Dendritic cell treated with granulocyte-macrophage colony-stimulating factor and Interleukin-4, amounts not matched to agents 40 ng/mL and 50 ng/mL, for 4 days (primary cell): ENCODE measurements at regions not wholly inside any gene's neighbourhood (a gene's known extent, or its start where the extent isn't known, plus 50 kb on each side); places are given as distances from the start of the nearest gene placed in this dataset.

Experiments
- H3K27ac Mint-ChIP-seq: one replicate; pipeline ENCODE4 v1.8.0; 2022; ENCODE audit warnings: mild to moderate bottlenecking, mixed read lengths
- H3K27me3 Mint-ChIP-seq: one replicate; pipeline ENCODE4 v1.8.0; 2022; ENCODE audit warnings: mild to moderate bottlenecking, mixed read lengths
- H3K36me3 Mint-ChIP-seq: one replicate; pipeline ENCODE4 v1.8.0; 2022; ENCODE audit warnings: low read depth, mixed read lengths
- H3K4me1 Mint-ChIP-seq: one replicate; pipeline ENCODE4 v1.8.0; 2022; ENCODE audit warnings: low read depth, mixed read lengths
- H3K4me3 Mint-ChIP-seq: one replicate; pipeline ENCODE4 v1.8.0; 2022; ENCODE audit warnings: mild to moderate bottlenecking, moderate library complexity, mixed read lengths
- H3K9me3 Mint-ChIP-seq: one replicate; pipeline ENCODE4 v1.8.0; 2022; ENCODE audit warnings: mixed read lengths
- intact Hi-C: fragments of 100-400 bp; cut with micrococcal nuclease; formaldehyde crosslinking; loops from one replicate; pipeline ENCODE4 v1.15.0; 2022

DNA sequence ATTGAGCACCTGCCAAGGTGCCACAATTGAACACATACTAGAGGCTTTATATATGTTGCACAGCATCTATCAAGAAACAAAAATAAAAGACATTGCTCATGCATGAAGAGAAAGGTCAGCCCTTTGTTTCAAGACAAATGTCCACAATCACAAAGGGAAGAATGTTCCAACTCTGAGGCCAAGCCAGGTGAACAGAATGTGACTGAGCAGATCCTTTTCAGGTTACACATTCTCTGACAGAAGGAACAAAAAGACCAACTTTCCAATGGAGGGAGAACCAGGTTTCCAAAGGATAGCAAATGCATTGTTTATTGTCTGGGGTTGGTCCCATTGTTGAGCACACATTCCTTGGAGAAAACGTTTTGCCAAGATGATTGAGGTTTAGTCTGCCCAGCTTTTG lies 50.2 kb upstream of the FAM174B start:
- H3K36me3 Mint-ChIP-seq, result no peaks in the 10 kb centered on the region
- H3K9me3 Mint-ChIP-seq, result no peaks in the 10 kb centered on the region
- H3K4me1 Mint-ChIP-seq, result peaks cover 12% of the 10 kb centered on the region
- peaks cover 7% of the 10 kb centered on the region for H3K27me3 Mint-ChIP-seq
- no peak overlapping the region for H3K27ac Mint-ChIP-seq
- intact Hi-C loops, result no loop called here
- H3K4me3 Mint-ChIP-seq, result no peak overlapping the region

DNA sequence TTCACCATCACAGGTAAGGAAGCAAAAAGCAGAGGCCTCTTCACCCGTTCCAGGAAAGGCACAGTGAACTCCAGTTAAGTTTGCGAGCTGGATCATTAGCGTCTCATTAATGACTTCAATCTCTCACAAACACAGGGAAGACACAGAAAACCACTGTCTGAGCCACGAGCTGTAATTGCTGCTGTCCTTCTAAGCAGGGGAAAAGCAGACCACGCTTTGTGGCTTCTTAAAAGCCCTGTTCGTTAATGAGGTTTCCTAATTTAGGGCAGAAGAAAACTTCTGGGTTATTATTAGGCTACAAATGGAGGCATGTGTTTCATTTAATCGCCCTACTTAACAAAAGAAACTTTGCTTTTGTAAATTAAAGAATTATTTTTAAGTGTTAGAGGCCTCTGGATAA lies 50.6 kb upstream of the FAM174B start:
- peaks cover 12% of the 10 kb centered on the region for H3K4me1 Mint-ChIP-seq
- H3K4me3 Mint-ChIP-seq, result no peak overlapping the region
- intact Hi-C loops, result no loop called here
- no peak overlapping the region for H3K27ac Mint-ChIP-seq
- H3K9me3 Mint-ChIP-seq, result no peaks in the 10 kb centered on the region
- H3K36me3 Mint-ChIP-seq, result no peaks in the 10 kb centered on the region
- peaks cover 7% of the 10 kb centered on the region for H3K27me3 Mint-ChIP-seq

DNA sequence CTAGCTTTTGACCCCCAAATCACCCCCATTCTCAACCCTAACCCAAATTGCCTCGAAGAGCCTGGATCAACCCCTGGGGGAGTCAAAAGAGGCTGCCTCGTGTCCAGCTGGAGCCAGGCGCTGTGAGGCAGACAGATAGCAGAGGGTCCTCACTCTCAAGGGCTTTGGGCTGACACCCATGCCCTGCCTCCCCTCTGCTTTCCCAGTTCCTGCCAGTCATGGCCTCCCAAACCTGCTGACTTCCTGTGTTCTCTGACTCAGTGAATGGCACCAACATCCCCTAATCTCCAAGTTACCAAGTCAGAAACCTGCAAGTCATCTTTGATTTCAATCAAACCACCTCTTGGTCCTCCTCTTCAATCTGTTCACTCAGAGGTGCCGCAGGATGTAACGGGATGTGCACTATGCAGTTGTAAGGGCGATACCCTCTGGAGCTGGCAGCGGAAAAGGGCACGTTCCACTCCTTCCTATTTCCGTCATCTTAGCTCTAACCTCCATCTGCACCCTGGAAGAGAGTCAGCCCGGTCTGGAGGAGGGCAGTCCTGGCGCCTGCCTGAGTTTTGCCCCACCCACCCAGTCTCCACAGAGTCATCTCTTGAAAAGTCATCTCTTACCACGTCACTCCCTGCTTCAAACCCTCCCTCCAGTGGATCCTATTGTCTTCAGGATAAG lies 52.4 kb upstream of the FAM174B start:
- H3K4me3 Mint-ChIP-seq, result no peak overlapping the region
- peaks cover 7% of the 10 kb centered on the region for H3K27me3 Mint-ChIP-seq
- H3K27ac Mint-ChIP-seq, result no peak overlapping the region
- intact Hi-C loops, result no loop called here
- H3K9me3 Mint-ChIP-seq, result no peaks in the 10 kb centered on the region
- H3K36me3 Mint-ChIP-seq, result no peaks in the 10 kb centered on the region
- H3K4me1 Mint-ChIP-seq, result peaks cover 12% of the 10 kb centered on the region

DNA sequence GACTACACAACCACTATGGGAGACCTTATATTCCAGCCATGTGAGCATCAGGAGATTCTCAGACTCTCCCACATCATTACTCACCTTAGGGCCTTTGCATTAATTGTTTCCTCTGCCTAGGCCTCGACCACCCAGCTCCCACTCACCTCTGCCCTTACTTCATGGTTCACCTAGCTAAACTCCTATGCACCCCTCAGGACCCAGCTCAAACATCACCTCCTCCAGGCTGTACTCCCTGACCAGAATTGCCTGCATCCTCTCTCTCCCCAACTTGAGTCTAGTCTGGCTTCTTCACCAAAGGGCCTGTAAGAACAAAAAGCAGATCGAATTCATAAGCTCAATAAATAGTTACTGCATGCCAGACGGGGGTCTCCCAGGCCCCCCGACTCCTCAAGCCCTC lies 53.1 kb upstream of the FAM174B start:
- intact Hi-C loops, result no loop called here
- Mint-ChIP-seq H3K4me3 (no peak overlapping the region), H3K27me3 (peaks cover 11% of the 10 kb centered on the region), H3K27ac (no peak overlapping the region), H3K4me1 (peaks cover 12% of the 10 kb centered on the region), H3K36me3 (no peaks in the 10 kb centered on the region), H3K9me3 (no peaks in the 10 kb centered on the region)

DNA sequence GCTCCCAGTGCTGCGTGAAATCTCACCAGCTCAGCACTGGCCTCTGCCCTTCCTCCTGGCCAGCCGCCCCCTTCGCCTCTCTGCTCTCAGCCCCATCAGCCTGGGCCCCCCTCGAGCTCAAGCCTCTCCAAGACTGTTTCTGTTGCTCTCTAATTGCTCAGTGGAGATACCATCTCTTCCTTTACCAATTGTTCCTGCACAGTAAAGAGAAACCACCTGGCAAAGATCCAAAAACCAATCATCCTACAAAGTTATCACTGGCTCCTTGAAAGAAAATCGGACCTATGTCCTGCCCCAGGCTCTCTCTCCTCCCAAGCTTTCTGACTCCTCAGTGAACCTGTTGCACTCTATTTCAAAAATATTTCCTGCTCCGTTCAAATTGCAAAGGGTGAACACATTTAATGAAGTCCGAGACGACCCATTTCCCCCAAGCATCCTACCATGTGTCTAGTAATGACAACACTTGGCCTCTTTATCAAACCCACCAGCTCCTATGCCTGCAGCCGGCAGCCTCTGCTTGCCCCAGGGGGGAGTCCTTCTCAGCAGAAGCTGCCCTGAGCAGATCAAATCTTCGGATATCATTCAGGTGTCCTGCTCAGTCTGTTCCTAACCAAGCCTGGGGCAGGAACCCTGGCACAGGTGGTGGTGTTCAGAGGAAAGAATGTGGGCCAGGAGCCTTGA lies 53.7 kb upstream of the FAM174B start:
- peaks cover 16% of the 10 kb centered on the region for H3K27me3 Mint-ChIP-seq
- peaks cover 17% of the 10 kb centered on the region for H3K4me1 Mint-ChIP-seq
- H3K9me3 Mint-ChIP-seq, result no peaks in the 10 kb centered on the region
- intact Hi-C loops, result no loop called here
- H3K27ac Mint-ChIP-seq, result no peak overlapping the region
- no peak overlapping the region for H3K4me3 Mint-ChIP-seq
- no peaks in the 10 kb centered on the region for H3K36me3 Mint-ChIP-seq

DNA sequence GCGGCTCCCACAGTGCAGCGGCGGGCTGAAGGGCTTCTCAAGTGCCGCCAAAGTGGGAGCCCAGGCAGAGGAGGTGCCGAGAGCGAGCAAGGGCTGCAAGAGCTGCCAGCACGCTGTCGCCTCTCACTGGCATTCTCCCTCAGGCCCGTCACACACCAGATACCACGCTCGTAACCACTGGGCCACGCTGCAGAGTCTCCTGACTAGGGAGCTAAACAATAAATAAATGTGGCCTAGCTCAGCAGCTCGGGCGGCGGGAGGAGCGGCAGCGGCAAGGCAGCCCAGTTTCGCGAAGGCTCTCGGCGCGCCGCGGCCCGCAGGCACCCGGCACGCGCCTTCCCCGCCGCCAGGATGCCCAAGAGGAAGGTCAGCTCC lies 55.9 kb upstream of the FAM174B start:
- no peaks in the 10 kb centered on the region for H3K9me3 Mint-ChIP-seq
- H3K4me1 Mint-ChIP-seq, result peaks cover 18% of the 10 kb centered on the region
- H3K36me3 Mint-ChIP-seq, result no peaks in the 10 kb centered on the region
- peaks cover 24% of the 10 kb centered on the region for H3K27me3 Mint-ChIP-seq
- H3K27ac Mint-ChIP-seq, result no peak overlapping the region
- H3K4me3 Mint-ChIP-seq, result no peak overlapping the region
- intact Hi-C loops, result loop anchor here (5.0 to 10.0 kb wide), 2 partner anchors 57 to 614 kb away; partner anchors contain the start of gene FAM174B

DNA sequence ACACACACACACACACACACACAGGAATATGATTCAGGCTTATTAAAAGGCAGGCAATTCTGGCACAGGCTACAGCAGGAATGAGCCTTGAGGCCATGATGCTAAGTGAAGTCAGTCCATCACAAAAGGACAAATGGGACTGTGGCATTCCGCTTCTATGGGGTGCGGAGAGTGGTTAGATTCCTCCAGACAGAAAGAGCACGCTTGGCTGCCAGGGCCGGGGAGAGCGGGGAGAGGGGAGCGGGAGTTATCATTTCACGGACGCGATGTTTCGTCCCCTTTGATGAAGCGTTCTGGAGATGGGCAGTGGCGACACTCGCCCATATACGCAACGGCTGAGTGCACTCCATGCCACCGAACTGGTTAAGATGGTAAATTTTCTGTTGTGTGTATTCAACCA lies 58.5 kb upstream of the FAM174B start:
- no peaks in the 10 kb centered on the region for H3K36me3 Mint-ChIP-seq
- peaks cover 10% of the 10 kb centered on the region for H3K4me1 Mint-ChIP-seq
- peak overlapping the region; percentile 79 for H3K4me3 Mint-ChIP-seq
- intact Hi-C loops, result loop anchor here (2.0 to 10.0 kb wide), 3 partner anchors 59 to 617 kb away; partner anchors contain the start of gene FAM174B
- peaks cover 13% of the 10 kb centered on the region for H3K9me3 Mint-ChIP-seq
- H3K27me3 Mint-ChIP-seq, result peaks cover 22% of the 10 kb centered on the region
- peak overlapping the region; percentile 30 for H3K27ac Mint-ChIP-seq

DNA sequence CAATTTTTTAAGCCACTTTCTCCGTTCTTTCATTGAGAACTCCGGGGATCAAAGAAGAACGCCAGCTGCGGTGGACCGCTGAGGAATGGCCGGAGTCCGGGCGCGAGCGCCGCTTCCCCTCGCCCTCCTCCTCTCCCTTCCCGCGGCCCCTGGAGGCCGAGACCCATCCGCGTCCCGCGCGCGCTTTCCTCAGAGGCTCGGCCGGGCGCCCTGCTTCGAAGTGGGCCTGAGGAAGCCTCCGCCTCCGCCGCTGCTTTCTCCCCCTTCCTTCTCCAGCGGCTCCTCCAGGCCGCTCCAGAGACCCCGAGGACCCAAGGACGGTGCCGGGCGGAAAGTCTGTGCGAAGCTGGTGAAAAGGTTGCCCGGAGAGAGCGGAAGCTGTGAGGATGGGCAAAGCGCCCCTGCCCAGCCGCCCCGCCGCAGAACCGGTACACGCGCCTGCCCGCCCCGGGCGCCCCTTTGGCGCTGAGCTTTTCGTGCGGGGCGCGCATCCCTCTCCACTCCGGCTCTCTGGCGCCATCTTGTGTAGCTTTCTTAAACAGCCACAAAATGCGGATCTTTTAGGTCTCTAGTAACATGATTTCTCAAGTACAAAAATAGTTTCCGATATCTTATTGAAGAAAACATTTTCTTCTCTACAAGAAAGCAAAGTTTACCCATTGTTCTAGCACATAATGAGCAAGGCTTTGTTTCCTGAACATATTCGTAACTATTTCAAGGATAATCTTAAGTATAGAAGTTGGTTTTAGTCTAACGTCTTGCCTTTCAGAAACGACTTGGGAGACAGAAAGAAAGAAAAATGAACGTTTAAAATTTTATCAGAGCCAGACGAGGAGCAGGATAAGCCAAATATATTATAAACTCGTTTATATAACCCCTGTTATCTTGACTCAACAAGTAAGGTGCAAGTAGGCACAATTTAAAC lies 59.2 kb upstream of the FAM174B start:
- intact Hi-C loops, result loop anchor here (1.0 to 10.0 kb wide), 4 partner anchors 60 to 617 kb away; partner anchors contain the start of gene FAM174B
- peak overlapping the region; percentile 30 for H3K27ac Mint-ChIP-seq
- H3K4me3 Mint-ChIP-seq, result peak overlapping the region; percentile 79

DNA sequence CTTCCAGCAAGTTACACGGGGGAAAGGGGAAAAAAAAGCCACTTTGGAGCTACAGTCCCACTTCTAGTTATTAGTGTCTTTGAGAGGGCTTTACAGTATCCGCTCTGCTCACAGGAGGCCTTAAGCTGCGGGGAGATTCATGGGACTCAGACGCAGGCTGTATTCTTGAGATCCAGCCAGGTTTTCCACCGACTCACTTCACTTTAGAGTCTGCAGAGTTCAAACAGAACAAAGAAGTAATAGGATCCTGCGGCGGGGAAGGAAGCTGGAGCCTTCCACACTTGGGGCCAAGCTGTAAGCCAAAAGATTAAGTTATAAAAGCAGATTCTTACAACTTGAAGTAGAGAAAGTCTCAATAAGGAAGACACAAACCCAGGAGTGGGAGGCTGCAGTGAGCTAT lies 60.2 kb upstream of the FAM174B start:
- Mint-ChIP-seq H3K9me3 (peaks cover 27% of the 10 kb centered on the region), H3K36me3 (peaks cover 6% of the 10 kb centered on the region), H3K4me3 (no peak overlapping the region), H3K27me3 (peaks cover 17% of the 10 kb centered on the region), H3K27ac (no peak overlapping the region), H3K4me1 (peaks cover 18% of the 10 kb centered on the region)
- intact Hi-C loops, result loop anchor here (1.0 to 10.0 kb wide), 3 partner anchors 61 to 437 kb away; partner anchors contain the start of gene FAM174B

More for the DNA sequence above, 59.2 kb upstream of the FAM174B start:
- H3K27me3 Mint-ChIP-seq, result peaks cover 17% of the 10 kb centered on the region
- peaks cover 17% of the 10 kb centered on the region for H3K9me3 Mint-ChIP-seq
- H3K4me1 Mint-ChIP-seq, result peaks cover 8% of the 10 kb centered on the region
- peaks cover 3% of the 10 kb centered on the region for H3K36me3 Mint-ChIP-seq

DNA sequence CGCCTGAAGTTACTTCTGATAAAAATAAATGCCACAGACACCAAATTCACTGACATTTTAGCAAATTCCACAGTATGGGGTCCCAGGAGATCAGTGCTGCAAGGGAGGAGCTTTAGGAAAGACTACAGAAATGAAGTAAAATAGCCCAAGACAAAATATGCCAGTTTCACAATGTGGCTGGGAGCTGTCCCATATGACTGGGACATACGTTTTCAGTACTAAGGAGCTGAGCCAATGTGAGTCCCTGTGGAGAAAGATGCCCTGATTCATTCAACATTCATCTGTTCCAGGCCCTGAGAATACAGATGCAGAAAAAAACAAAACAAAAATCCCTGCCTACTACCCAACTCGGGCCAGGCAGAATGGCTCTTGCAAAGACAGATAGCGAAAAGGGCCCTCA lies 63.4 kb upstream of the FAM174B start:
- H3K27me3 Mint-ChIP-seq, result peaks cover 11% of the 10 kb centered on the region
- H3K4me3 Mint-ChIP-seq, result no peak overlapping the region
- peaks cover 11% of the 10 kb centered on the region for H3K36me3 Mint-ChIP-seq
- no peak overlapping the region for H3K27ac Mint-ChIP-seq
- H3K9me3 Mint-ChIP-seq, result peaks cover 28% of the 10 kb centered on the region
- H3K4me1 Mint-ChIP-seq, result peaks cover 18% of the 10 kb centered on the region
- intact Hi-C loops, result loop anchor here (10.0 kb wide), 1 partner anchor 64 kb away; the partner anchor contains the start of gene FAM174B

DNA sequence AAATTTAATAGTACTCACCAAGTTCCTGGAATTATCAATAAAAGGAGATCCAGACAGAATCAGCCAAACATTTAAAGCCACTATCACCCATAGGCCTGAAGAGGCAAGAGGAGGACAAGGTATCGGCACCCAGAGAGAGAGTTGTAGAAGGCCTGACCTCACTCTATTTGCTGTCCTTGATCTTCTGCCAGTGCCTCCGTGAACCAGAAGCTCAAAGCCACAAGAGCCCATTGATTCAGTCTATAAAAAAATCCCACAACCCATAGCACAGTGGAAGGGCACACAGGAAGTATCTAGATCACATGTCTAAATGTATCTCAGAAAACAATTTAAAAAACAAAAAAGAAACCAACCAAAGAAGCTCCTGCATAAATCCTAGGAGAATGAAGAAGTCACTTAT lies 68.6 kb upstream of the FAM174B start:
- Mint-ChIP-seq H3K27ac (no peak overlapping the region), H3K9me3 (peaks cover 15% of the 10 kb centered on the region), H3K4me3 (no peak overlapping the region), H3K27me3 (no peaks in the 10 kb centered on the region), H3K36me3 (peaks cover 11% of the 10 kb centered on the region), H3K4me1 (peaks cover 37% of the 10 kb centered on the region)
- intact Hi-C loops, result no loop called here

DNA sequence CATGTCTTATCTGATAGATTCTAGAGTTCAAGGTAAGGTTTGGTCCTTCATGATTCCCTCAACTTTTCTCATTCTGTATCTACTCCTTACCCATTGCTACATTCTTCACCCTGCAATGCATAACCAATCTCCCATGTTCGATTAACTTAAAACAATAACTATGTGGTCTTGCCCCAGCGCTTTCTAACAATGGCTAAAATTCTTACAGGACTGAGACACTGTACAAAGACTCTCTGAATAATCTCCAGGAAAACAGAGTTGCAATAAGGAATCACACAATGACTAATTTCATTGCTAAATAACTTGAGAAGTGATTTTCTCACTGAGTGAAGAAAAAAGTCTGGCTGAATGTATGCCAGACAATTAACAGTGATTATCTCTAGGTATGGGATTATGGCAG lies 69.6 kb upstream of the FAM174B start:
- H3K9me3 Mint-ChIP-seq, result peaks cover 7% of the 10 kb centered on the region
- H3K27ac Mint-ChIP-seq, result no peak overlapping the region
- H3K27me3 Mint-ChIP-seq, result no peaks in the 10 kb centered on the region
- intact Hi-C loops, result no loop called here
- H3K4me1 Mint-ChIP-seq, result peaks cover 37% of the 10 kb centered on the region
- H3K36me3 Mint-ChIP-seq, result peaks cover 6% of the 10 kb centered on the region
- H3K4me3 Mint-ChIP-seq, result no peak overlapping the region

DNA sequence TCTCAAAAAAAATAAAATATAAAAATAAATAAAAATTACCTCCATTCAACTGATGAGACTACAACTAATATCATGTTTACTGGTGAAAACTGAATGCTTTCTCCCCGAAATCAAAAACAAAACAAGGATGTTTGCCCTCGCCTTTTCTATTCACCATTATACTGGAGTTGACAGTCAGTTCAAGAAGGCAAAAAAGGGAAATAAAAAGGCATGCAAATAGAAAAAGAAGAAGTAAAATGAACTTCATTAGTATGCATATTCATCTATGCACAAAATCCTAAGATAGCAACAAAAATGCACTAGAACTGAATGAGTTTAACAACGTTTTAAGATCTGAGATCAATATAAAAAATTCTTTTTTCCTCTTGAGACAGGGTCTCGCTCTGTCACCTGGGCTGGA lies 72.7 kb upstream of the FAM174B start:
- H3K27ac Mint-ChIP-seq, result peak overlapping the region; percentile 76
- peaks cover 46% of the 10 kb centered on the region for H3K4me1 Mint-ChIP-seq
- intact Hi-C loops, result no loop called here
- H3K4me3 Mint-ChIP-seq, result no peak overlapping the region
- no peaks in the 10 kb centered on the region for H3K9me3 Mint-ChIP-seq
- no peaks in the 10 kb centered on the region for H3K36me3 Mint-ChIP-seq
- no peaks in the 10 kb centered on the region for H3K27me3 Mint-ChIP-seq
